Activated B cell treated with CpG ODN at 0.5 μM for 24 hours (primary cell): ENCODE measurements at regions not wholly inside any gene's neighbourhood (a gene's known extent, or its start where the extent isn't known, plus 50 kb on each side); places are given as distances from the start of the nearest gene placed in this dataset.

Experiments used
- ATAC-seq: fragments of 200-7000 bp; cut with Tn5 transposase; one replicate; pipeline ENCODE4 v1.10.0; 2021; ENCODE audit warnings: low read depth, mild to moderate bottlenecking, moderate library complexity
- CTCF ChIA-PET: fragments of 350-600 bp; sonication (Branson Sonifier 250); formaldehyde crosslinking; loops from one replicate; lab custom pipeline; 2021; ENCODE audit warnings: antibody characterized with exemption; lab: Charles Lee
- POLR2A ChIA-PET: fragments of 350-600 bp; sonication (Branson Sonifier 250); formaldehyde crosslinking; loops from one replicate; lab custom pipeline; 2021; ENCODE audit warnings: antibody characterized with exemption; lab: Charles Lee
- DNase-seq: peaks from one replicate; pipeline ENCODE4 v3.0.0; 2022
- H3K27ac Mint-ChIP-seq: one replicate; pipeline ENCODE4 v1.8.0; 2020; ENCODE audit warnings: mixed read lengths
- H3K27me3 Mint-ChIP-seq: one replicate; pipeline ENCODE4 v1.8.0; 2021; ENCODE audit warnings: mixed read lengths
- H3K36me3 Mint-ChIP-seq: one replicate; pipeline ENCODE4 v1.8.0; 2021; ENCODE audit warnings: low read depth, mixed read lengths
- H3K4me1 Mint-ChIP-seq: one replicate; pipeline ENCODE4 v1.8.0; 2021; ENCODE audit warnings: mixed read lengths
- H3K4me3 Mint-ChIP-seq: one replicate; pipeline ENCODE4 v1.8.0; 2020; ENCODE audit warnings: mild to moderate bottlenecking, mixed read lengths
- H3K9me3 Mint-ChIP-seq: one replicate; pipeline ENCODE4 v1.8.0; 2020; ENCODE audit warnings: mixed read lengths
- CTCF ChIP-seq: fragments of 200-600 bp; IDR thresholded peaks from one replicate; pipeline ENCODE4 v1.8.0; 2022; ENCODE audit warnings: antibody characterized with exemption, mild to moderate bottlenecking
- intact Hi-C: fragments of 100-400 bp; cut with micrococcal nuclease; formaldehyde crosslinking; loops from one replicate; pipeline ENCODE4 v1.15.1; 2024

DNA sequence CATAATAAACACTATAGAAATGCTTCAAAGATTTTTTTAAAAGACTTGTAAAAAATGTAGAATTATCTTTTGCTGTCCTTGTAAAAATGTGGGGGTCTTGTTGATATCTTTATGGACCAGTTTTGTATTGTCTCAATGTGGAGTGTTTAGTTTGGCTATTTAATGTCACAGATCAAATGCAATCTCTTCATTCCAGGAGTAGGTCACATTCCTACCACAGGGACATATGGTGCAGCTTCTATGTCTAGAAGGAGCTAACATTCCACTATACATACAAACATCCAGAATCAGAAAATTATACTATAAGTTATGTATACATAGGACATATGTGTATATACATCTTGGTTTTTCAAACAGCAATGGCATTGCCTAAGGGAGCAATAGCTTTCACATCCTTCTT, 345.7 kb downstream of the BMP4 start:
- DNase-seq (no peak), ATAC-seq (no peak)
- H3K36me3 Mint-ChIP-seq = no peaks in the 10 kb centered on the region
- ChIA-PET POLR2A (no interaction called here), CTCF (no interaction called here)
- H3K27me3 Mint-ChIP-seq = no peaks in the 10 kb centered on the region
- H3K9me3 Mint-ChIP-seq = no peaks in the 10 kb centered on the region
- intact Hi-C loops = loop anchor here (5.0 kb wide), 4 partner anchors 956 to 1516 kb away; partner anchors contain the start of genes GPR137C, LGALS3, SAMD4A and TXNDC16
- H3K4me3 Mint-ChIP-seq = no peak overlapping the region
- H3K4me1 Mint-ChIP-seq = peaks cover 65% of the 10 kb centered on the region
- no peak for TF ChIP-seq CTCF
- H3K27ac Mint-ChIP-seq = no peak overlapping the region

DNA sequence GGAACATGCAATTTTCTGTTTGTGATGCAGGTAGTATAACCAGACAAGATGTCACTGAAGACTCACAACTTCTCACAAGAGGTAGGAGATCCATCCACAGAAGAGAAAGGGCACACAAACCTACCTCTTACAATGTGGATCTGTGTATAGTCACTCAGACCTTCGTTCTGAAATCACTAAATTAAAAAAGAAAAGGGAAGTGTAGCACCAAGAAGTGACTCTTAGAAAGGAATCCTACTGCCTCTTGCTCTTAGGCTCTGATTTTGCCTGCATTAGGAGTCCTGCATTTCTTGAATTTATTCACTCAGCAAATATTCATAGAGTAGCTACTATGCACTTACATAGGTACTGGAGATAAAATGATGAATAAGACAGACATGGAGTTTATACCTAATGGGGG, 347.6 kb downstream of the BMP4 start:
- POLR2A ChIA-PET = interaction anchor here (1.0 kb wide), 1 partner anchor 11 kb away, joined by 6 read pairs; no protein-coding TSS in a partner anchor

DNA sequence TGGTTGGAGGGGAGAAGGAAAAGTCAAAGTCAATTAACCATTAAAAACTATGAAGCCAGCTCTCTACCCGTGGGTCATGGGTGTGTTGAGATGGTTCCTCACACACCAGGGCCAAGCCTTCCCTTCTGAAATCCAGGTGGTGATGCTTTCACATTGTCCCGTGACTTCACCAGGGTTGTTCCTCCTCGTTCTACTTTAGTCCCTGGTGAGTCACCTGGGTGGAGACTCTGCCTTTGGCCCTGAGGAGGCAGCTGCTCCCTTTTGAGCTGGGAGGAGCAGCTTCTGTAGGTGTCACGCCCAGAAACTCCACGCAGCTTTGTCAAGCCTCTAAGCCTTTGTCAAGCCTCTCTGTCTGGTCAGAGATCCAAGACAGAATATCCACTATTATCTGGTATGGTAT, 348.3 kb downstream of the BMP4 start:
- Mint-ChIP-seq H3K36me3 (no peaks in the 10 kb centered on the region), H3K4me3 (no peak overlapping the region), H3K27ac (peak overlapping the region; percentile 65), H3K27me3 (no peaks in the 10 kb centered on the region), H3K4me1 (peaks cover 55% of the 10 kb centered on the region), H3K9me3 (no peaks in the 10 kb centered on the region)
- POLR2A ChIA-PET = interaction anchor here (1.0 kb wide), 1 partner anchor 11 kb away, joined by 6 read pairs; no protein-coding TSS in a partner anchor
- TF ChIP-seq CTCF = no peak
- CTCF ChIA-PET = no interaction called here
- DNase-seq (no peak), ATAC-seq (peak; percentile 50)
- intact Hi-C loops = loop anchor here (2.0 kb wide), 1 partner anchor 14 kb away; no protein-coding TSS in a partner anchor

More for the DNA sequence above, 347.6 kb downstream of the BMP4 start:
- intact Hi-C loops = loop anchor here (2.0 kb wide), 1 partner anchor 14 kb away; no protein-coding TSS in a partner anchor
- DNase-seq (no peak), ATAC-seq (no peak)
- peaks cover 60% of the 10 kb centered on the region for H3K4me1 Mint-ChIP-seq
- TF ChIP-seq CTCF = no peak
- H3K27me3 Mint-ChIP-seq = no peaks in the 10 kb centered on the region
- H3K9me3 Mint-ChIP-seq = no peaks in the 10 kb centered on the region
- CTCF ChIA-PET = interaction anchor here (1.0 kb wide), 1 partner anchor 69 kb away, joined by 4 read pairs; no protein-coding TSS in a partner anchor
- H3K36me3 Mint-ChIP-seq = no peaks in the 10 kb centered on the region
- H3K4me3 Mint-ChIP-seq = no peak overlapping the region
- H3K27ac Mint-ChIP-seq = peak overlapping the region; percentile 65

DNA sequence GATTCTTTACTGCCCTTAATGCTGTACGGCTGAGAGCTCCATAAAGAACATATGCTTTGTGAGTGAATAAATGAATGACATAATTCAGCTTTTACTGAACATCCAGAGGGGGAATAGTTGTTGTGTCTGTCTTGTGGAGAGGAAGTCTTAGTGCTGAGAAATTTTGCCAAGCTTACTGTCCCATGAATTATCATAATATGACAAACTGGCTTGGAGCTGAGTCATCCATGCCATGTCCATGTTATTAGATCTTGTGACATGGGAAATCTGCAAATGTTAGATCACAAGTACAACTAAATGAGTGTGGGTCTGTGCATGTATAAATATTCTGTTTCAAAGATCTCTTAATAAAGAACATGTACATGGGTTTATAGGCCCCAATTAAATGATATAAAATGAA, 350.4 kb downstream of the BMP4 start:
- Mint-ChIP-seq H3K4me3 (no peak overlapping the region), H3K9me3 (no peaks in the 10 kb centered on the region), H3K27me3 (no peaks in the 10 kb centered on the region), H3K27ac (no peak overlapping the region), H3K4me1 (peaks cover 33% of the 10 kb centered on the region), H3K36me3 (no peaks in the 10 kb centered on the region)
- DNase-seq (no peak), ATAC-seq (no peak)
- intact Hi-C loops = no loop called here
- no peak for TF ChIP-seq CTCF
- ChIA-PET POLR2A (interaction anchor here (1.3 kb wide), 1 partner anchor 39 kb away, joined by 3 read pairs; no protein-coding TSS in a partner anchor), CTCF (no interaction called here)

DNA sequence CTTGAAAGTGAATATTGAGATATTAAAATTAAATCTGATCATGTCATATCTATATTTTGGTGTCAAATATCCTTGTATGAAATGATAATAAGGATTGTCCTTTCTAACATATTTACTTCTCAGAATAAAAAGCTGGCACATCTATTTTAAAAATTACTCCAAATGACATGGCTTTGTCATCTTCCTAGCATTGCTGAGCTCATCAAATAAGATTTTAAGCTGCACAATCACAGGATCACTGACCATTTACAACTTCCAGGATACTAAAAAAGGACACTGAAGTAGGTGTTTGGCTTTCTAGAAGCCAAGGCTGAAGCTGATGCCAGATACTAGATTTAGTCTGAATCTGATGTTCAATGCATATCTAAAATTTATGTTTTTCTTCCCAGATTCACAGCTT, 351.1 kb downstream of the BMP4 start:
- no peak for TF ChIP-seq CTCF
- Mint-ChIP-seq H3K27ac (no peak overlapping the region), H3K4me3 (no peak overlapping the region), H3K27me3 (no peaks in the 10 kb centered on the region), H3K4me1 (peaks cover 30% of the 10 kb centered on the region), H3K9me3 (no peaks in the 10 kb centered on the region), H3K36me3 (no peaks in the 10 kb centered on the region)
- POLR2A ChIA-PET = interaction anchor here (1.3 kb wide), 1 partner anchor 38 kb away, joined by 3 read pairs; no protein-coding TSS in a partner anchor
- CTCF ChIA-PET = no interaction called here
- DNase-seq (no peak), ATAC-seq (no peak)
- intact Hi-C loops = no loop called here
